HCT116 (cell line): ENCODE measurements at regions not wholly inside any gene's neighbourhood (a gene's known extent, or its start where the extent isn't known, plus 50 kb on each side); places are given as distances from the start of the nearest gene placed in this dataset.
"Not testable (repeated sequence)": the region's sequence is repeated elsewhere in the genome, so short reads cannot be mapped to it uniquely, and the experiment has no call there.

Experiments
- CEBPB ChIP-seq: IDR thresholded peaks from 2 replicates; pipeline ENCODE4 v1.6.1; 2012; ENCODE audit warnings: low read depth
- CTCF ChIP-seq, 3 experiments: fragments of 200-600 bp in 1 of 3; sonication (generic) in 1 of 3; IDR thresholded peaks in 2 of 3; conservative IDR thresholded peaks in 1 of 3; 2 replicates each; pipeline ENCODE4 v1.5.1; 2012 to 2017; ENCODE audit warnings: low read depth in 2 of 3, low read length in 2 of 3, antibody characterized with exemption in 1 of 3, borderline replicate concordance in 1 of 3, control low read depth in 1 of 3, mild to moderate bottlenecking in 1 of 3, mixed read lengths in 1 of 3, mixed run types in 1 of 3, moderate library complexity in 1 of 3; ENCODE audit not compliant: insufficient read depth in 1 of 3
- EGR1 ChIP-seq: IDR thresholded peaks from 2 replicates; pipeline ENCODE4 v1.6.1; 2012; ENCODE audit warnings: low read depth
- EZH2 ChIP-seq: fragments of 200-600 bp; sonication (generic); IDR thresholded peaks from 2 replicates; pipeline ENCODE4 v1.6.1; 2017; ENCODE audit warnings: antibody characterized with exemption, mixed run types
- FOSL1 ChIP-seq: IDR thresholded peaks from 2 replicates; pipeline ENCODE4 v1.6.1; 2012; ENCODE audit warnings: low read depth
- MAX ChIP-seq: IDR thresholded peaks from 2 replicates; pipeline ENCODE4 v1.6.1; 2012
- POLR2A ChIP-seq: IDR thresholded peaks from 2 replicates; pipeline ENCODE4 v1.7.0; 2011; ENCODE audit warnings: borderline replicate concordance; ENCODE audit not compliant: insufficient read depth, insufficient read length; ENCODE audit errors: extremely low read depth
- SIN3A ChIP-seq: IDR thresholded peaks from 2 replicates; pipeline ENCODE4 v1.6.1; 2012; ENCODE audit warnings: low read depth
- SP1 ChIP-seq: IDR thresholded peaks from 2 replicates; pipeline ENCODE4 v1.6.1; 2012; ENCODE audit warnings: low read depth
- ZNF274 ChIP-seq: fragments of 200-500 bp; sonication (Bioruptor generic); IDR thresholded peaks from 2 replicates; pipeline ENCODE4 v1.6.1; 2014; ENCODE audit warnings: mild to moderate bottlenecking, low read depth, low read length, inconsistent platforms

- not testable (repeated sequence) for TF ChIP-seq CTCF (IDR thresholded peaks at IDR 0.05 in 2 of 3, conservative IDR thresholded peaks at IDR 0.05 in 1 of 3; ENCODE audit: borderline replicate concordance in 1 of 3, insufficient read depth in 1 of 3, low read depth in 2 of 3, low read length in 2 of 3); POLR2A; EZH2; SIN3A; SP1; EGR1; CEBPB; FOSL1; MAX; ZNF274
Measured at GRCh38 chr6:3528081-3528671, 71.3 kb upstream of the SLC22A23 start.
